HG02642 (cell line): ENCODE measurements at regions not wholly inside any gene's neighbourhood (a gene's known extent, or its start where the extent isn't known, plus 50 kb on each side); places are given as distances from the start of the nearest gene placed in this dataset.
"Not testable (repeated sequence)": the region's sequence is repeated elsewhere in the genome, so short reads cannot be mapped to it uniquely, and the experiment has no call there.

Experiments
- ATAC-seq: cut with Tn5 transposase; IDR thresholded peaks from one replicate; pipeline ENCODE4 v1.9.1; 2021; ENCODE audit warnings: mild to moderate bottlenecking; ENCODE audit not compliant: unreplicated experiment, poor library complexity

DNA sequence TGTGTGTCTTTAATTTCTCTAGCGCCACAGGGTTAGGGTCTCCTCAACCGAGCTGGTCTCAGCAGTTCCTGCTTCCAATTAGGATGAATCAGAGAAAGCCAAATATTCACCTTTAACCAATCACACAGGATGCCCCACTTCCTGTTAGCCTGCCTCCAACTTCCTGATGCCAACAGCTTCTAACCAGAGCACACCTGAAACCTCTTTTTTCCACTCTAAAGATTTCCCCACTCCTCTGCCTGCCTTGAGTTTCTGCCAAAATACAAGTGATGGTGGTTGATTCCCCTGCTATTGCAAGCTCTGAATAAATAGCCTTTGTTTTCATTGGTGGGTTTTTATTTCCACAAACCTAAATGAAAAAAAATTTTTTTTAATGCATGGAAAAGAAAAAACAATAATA lies 144.7 kb upstream of the UST start:
- no peak for ATAC-seq

DNA sequence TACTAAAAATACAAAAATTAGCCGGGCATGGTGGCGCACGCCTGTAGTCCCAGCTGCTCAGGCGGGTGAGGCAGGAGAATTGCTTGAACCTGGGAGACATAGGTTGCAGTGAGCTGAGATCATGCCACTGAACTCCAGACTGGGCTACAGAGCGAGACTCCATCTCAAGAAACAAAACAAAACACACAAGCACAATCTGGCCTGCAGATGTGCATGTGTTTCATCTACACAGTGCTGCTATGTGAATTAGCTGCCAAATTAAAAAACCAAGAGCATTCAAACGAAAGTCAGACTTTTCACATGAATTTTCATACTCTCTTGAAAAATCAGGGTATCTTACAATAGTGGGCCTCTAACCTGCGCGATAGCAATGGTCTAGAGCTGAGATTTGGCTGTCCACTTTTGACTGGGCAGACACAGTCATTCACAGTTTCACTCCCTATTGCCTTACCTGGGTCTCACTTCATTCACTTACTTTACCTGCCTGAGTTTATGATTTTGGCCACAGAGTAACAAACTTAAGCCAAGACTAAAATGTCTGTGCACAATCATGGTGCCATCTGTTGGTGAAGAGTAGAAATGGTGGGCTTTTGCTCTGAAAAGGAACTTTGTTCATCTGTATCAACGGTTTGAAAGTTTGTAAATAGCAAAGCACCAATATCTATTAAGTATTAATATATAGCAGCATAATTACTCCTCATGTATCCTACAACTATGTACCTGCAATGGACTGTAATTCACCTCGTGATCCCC lies 138.5 kb upstream of the UST start:
- ATAC-seq, result no peak

DNA sequence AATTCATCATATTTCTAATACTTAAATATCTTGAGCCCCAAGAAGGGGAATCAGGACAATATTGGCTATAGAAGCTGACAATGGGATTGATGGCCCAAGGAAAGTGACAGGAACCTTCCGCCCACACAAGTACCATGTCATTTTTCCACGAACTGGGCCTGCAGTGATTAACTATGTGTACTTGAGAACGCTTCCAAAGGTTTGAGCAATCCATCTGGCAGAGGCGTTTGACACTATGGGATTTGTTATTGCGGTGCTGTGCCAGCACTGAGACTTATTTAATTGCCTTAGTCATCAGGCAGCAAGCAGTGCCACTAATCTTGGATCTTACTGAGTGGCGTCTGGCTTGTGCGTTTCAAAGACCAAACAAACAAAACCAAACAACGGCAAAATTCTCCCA lies 135.6 kb upstream of the UST start:
- ATAC-seq, result no peak

DNA sequence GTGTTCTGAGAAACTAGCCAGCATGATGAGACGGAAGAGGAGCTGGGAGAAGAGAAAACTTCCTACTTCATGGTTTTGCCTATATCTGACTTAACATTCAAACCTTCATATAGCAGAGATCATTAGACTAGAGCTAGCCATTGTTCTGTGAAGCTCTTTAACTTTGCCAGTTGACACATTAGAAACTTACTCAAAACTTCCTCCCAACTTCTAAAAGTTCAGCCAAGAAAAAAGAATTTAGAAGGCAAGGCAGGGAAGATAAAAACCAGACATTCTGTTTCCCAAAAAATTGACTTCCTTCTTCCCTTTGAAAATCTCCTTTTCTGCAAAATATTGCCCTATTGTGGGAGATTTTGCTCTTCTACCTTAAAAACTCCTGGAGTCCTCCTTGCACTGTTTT lies 134.8 kb upstream of the UST start:
- ATAC-seq, result no peak

DNA sequence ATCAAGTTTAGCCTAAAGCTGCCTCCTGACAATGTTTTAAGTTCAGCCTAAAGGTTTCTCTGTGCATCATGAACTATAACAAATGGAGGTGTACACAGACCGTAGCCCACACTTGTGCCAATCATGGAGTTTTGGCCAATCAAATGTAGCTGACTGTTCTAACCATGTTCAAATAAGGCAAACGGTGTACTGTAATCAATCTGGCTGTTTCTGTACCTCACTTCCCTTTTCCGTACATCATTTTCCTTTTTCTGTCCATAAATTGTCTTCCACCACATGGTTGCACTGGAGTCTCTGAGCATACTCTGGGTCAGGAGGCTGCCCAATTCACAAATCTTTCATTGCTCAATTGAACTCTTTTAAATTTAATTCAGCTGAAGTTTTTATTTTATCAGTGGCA lies 132.2 kb upstream of the UST start:
- ATAC-seq, result no peak

DNA sequence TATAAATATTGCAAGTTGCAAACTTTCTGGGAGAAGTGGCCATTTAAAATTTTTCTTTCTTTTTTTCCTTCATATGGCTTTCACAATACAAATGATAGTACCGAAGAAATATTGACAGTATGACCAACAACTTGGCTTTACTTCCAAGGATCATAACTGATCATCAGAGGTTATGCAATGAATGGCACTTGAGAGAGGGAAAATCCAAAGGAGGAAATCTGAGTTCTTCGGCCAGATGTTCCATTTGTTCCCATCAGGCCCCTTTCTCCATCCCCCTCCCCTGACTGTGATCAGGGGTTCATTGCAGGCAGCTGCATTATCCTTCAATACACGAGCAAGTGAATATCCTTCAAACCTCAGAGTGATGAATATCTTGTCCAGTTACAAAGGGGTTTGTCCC lies 130.0 kb upstream of the UST start:
- ATAC-seq, result no peak

DNA sequence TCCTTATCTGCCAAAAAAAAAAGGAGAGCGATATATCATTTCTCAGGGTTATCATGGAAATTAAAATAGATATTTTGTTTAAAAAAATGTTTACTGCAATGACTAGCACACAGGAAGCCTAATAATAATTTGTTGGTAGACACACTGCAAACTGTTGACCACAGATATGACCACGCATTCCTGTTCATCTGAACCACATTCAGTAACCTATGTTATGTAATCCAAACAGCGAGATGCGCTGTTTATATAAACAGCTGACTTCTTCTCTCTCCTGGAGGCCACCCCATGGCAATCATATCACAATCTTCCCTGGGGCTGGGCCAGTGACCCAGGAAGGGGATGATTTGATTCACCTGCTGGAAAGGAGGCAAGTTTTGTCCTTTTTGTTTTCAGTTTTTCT lies 129.3 kb upstream of the UST start:
- ATAC-seq, result no peak

DNA sequence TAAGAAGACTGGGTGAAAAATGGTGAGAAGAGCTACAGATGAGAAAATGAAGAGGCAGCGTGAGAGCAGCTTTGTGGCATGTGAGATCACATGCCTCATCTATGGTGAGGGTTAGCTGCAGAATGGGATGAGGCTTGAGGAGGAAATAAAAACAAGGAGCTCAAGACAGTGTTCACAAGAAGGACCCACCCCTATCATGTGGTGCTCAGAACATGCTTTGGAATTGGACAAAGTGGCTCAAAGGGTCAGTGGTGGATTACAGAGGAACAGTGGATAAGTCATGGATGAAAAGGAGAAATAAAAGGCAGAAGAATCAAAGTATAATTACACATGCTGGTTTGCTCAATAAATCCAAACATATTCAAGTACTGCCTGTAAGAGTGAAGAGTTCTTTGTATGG lies 126.9 kb upstream of the UST start:
- ATAC-seq, result no peak

DNA sequence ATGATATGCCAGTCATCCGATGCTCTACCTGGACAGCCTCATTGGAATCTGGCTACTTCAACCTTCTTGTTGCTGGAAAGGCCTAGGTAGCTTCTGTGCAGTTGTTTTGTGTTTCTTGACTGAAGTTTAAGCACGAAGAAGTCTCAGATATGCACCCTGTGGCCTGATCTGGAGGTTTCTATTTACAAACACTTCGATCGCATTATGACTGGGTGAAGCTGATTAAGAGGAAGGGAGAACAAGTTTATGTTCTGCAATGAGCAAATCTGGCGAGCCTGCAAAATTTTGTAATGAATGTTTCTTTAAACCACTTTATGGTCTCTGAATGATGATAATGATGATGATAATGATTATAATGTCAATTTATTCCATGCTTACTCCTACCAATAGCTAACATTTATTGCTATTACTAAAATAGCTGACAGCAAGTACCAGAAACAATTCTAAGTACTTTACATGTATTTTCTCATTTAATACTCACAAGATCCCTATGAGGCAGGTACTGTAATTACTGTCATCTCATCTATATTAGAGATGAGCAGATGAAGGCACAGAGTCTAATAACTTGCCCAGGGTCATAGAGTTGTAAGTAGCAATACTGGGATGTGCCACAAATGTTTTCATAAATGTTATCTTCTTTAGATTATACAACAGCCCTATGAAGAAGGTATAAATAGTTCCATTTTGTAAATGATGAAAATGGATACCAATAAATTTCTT lies 126.1 kb upstream of the UST start:
- ATAC-seq, result no peak

DNA sequence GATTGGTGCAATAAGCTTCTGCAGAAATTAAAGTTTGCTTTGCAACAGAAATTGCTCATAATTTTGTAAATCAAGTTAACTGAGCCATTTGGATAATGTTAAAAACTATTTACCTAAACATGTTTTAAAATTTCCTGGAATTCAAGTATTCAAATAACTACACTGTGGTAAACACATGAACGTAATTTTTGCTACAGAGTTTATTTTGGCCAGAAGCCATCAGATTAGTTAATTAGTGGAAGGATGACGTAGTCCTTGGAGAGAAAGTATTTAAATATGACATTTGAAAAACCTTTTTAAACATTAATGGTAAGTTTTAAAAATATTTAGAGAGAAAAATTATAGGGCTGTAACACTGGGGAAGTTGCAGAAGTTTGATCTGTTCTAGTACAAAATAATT lies 121.2 kb upstream of the UST start:
- no peak for ATAC-seq

DNA sequence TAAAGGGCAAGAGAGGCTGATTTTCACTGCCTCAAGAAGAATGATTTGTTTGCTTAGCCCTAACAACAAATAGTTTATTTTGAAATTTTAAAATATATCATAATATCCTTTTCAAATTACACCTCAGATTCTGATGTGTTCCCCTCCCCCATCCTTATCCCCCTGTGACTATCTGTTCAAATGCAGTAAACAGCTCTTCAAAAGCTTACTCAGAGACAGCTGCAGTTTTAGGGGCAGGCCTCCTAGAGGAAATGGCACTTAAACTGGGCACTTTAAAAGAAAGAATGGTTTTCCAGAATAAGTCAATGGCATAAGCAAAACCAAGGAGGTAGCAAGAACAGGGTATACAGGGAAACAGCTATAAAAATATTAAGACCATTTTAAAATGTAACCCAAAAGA lies 118.6 kb upstream of the UST start:
- no peak for ATAC-seq

DNA sequence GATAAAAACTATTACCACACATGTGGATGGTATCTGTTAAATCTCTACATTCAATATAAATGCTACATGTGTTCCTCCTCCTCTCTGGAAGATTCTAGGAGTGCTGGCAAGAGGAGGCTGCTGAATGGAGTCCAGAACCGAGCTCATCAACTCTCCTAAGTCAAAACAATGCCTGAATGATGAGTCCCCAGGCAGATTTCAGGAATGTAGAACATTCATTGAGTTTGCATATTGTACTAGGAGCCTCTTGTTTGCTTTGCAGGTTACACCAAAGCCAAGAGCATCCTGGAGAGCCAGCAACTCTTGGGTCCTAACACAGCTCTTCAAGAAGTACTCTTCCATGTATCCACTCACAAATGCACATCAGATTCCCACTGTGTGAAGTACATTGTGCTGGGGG lies 117.6 kb upstream of the UST start:
- no peak for ATAC-seq

DNA sequence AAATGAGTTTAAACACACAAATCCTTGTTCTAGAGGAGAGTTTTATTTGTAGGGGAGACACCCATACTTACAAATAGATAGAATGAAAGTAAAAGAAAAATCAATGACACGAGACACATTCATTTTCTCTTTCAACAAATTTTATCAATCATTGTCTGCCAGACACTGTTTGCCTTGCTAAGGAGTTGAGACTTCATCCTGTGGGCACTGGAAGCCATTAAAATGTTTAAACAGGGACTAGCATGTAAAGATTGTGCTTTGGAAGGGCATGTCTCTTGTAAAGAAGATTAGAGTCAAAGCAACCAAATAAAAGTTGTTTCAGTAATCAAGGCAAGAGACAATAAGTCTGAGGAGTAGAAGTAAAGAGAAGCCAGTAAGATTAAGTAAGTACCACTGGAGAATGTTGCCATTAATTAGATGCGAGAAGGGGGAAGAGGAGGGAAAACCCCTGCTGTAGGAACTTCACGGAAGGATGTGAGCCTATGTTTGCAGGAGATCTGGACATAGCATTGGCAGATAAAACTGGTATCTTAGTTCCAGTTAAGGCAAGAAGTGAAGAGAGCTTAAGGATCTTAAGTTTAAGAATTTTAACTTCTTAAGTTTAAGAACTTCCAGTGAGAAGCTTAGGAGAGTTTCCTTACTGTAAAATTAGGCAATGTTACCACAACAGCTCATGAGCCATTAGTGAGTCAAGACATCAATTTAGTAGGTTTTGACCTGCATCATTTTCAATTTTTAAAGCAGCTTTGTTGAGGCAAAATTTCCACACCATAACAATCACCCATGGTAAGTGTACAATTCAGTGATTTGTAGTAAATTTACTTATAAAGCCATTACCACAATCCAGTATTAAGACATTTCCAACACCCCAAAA lies 117.0 kb upstream of the UST start:
- ATAC-seq, result no peak

DNA sequence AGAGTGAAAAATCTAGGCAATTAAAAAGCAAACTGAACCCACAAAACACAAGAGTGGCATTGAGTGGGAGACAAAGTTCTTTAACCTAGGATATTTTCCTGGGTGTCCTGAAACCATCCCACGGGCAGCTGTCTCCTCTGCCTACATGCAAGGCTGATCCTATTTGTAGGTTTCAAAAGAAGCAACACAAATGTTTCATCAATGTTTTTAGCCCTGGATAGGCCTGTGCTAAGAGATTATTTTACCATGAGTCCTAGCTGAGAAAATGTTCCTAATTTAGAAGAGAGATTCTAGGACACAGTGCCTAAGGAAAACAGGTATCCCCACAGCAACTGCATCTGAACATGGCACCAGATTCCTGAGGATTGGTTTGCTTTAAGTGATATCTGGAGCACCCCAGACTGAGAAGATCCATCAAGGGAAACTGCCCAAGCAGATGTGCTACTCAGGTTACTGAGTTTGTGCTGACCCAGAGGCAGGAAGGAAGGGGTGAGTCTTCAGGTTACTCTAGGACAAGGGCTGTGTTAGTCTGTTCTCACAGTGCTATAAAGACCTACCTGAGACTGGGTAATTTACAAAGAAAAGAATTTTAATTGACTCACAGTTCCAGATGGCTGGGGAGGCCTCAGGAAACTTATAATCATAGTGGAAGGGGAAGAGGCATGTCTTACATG lies 111.6 kb upstream of the UST start:
- ATAC-seq, result no peak

DNA sequence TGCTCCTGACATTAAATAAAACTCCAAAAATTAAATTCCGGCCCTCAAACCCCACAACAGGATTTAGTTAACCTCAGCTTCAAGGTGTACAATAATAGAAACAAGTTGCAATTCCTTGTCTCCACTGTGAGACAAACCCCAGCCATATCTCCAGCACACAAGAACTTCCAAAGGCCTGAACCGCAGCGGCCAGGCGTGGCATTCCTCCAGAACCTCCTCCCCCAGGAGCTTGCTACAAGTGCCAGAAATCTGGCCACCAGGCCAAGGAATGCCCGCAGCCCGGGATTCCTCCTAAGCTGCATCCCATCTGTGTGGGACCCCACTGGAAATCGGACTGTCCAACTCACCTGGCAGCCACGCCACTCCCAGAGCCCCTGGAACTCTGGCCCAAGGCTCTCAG lies 105.0 kb upstream of the UST start:
- not testable (repeated sequence) for ATAC-seq

DNA sequence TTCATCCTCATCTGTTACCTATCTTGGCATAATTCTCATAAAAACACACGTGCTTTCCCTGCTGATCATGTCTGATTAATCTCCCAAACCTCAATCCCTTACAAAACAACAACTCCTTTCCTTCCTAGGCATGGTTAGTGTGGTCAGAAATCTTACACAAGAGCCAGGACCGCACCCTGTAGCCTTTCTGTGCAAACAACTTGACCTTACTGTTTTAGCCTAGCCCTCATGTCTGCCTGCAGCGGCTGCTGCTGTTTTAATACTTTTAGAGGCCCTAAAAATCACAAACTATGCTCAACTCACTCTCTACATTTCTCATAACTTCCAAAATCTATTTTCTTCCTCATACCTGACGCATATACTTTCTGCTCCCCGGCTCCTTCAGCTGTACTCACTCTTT lies 103.6 kb upstream of the UST start:
- ATAC-seq, result not testable (repeated sequence)

DNA sequence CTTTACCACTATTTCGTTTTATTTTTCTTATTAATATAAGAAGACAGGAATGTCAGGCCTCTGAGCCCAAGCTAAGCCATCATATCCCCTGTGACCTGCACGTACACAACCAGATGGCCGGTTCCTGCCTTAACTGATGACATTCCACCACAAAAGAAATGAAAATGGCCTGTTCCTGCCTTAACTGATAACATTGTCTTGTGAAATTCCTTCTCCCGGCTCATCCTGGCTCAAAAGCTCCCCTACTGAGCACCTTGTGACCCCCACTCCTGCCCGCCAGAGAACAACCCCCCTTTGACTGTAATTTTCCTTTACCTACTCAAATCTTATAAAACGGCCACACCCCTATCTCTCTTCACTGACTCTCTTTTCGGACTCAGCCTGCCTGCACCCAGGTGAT lies 101.8 kb upstream of the UST start:
- not testable (repeated sequence) for ATAC-seq

DNA sequence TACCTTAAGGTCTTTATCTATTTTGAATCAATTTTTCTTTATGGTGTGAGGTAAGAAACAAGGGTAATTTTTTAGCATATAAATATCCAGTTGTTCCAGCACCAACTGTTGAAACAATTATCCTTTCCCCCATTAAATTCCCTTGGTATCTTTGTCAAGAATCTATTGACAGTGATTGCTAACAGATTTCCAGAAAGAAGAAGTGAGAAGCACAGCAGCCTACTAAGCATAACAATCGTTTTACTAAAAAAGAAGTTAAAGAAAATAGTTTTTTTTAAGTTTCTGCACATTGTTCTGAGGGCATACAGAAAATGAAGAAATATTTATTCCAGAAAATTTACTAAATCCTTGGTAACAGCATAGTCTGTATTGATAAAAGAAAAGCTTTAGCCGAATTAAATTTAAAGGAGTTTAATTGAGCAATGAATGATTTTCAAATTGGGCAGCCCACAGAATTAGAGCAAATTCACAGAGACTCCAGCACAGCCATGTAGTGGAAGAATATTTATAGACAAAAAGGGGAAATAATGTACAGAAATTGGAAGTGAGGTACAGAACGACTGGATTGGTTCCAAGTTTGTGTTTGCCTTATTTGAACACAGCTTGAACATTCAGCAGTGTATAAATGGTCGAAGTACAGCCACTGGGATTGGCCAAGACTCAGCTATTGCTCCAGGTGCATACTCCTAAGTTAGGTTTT lies 97.9 kb upstream of the UST start:
- ATAC-seq, result no peak

DNA sequence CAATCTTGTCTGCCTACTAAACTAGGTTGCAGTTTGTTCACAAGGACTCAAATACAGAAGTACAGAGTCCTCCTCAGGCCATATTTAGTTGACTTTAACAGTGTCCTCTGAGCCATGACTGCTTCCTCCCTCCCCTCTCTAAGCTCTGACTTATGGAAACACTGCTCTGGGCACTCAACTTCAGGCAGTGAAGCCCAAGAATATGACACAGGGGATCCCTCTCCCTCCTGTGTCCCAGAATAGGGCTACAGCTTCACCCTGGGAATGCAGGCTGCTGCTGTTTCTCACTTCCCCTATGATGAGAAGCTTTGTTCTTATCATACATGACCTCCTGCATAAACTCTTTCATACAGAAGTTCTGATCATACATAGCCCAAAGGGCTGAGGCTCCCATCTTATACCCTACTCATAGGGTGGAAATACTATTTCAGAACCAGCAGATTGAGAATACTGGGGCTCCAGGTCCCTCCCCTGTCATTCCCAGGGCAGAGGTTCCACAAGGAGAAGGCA lies 97.3 kb upstream of the UST start:
- ATAC-seq, result no peak

DNA sequence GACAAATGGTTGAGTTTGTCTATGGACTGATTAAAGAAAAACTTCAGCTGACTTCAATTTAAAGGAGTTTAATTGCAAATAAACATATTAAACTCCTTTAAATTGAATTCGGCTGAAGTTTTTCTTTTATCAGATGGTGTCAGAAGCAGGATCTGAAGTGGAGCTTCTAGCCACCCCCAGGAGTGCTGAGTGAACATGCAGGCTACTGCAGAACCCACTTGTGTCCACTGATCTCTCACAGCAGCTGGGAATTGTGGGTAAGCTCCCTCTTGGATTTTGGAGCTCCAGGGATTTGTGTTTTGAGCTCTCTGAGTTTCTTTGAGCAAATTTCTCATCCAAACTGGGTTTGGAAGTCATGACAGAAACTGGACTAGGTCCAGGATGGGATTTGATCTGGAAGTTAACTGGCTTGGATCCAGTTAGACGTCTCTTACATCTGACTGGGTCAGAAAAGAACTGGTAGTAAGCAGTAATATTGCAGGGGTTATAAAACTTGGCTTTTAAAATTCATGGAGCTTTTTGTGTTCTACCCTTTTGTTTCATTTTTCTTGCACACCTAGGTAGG lies 95.8 kb upstream of the UST start:
- ATAC-seq, result no peak
